HG03039 (cell line): ENCODE measurements at regions not wholly inside any gene's neighbourhood (a gene's known extent, or its start where the extent isn't known, plus 50 kb on each side); places are given as distances from the start of the nearest gene placed in this dataset.

Experiments used
- ATAC-seq: cut with Tn5 transposase; IDR thresholded peaks from one replicate; pipeline ENCODE4 v1.9.1; 2021; ENCODE audit warnings: mild to moderate bottlenecking, moderate library complexity; ENCODE audit not compliant: unreplicated experiment

DNA sequence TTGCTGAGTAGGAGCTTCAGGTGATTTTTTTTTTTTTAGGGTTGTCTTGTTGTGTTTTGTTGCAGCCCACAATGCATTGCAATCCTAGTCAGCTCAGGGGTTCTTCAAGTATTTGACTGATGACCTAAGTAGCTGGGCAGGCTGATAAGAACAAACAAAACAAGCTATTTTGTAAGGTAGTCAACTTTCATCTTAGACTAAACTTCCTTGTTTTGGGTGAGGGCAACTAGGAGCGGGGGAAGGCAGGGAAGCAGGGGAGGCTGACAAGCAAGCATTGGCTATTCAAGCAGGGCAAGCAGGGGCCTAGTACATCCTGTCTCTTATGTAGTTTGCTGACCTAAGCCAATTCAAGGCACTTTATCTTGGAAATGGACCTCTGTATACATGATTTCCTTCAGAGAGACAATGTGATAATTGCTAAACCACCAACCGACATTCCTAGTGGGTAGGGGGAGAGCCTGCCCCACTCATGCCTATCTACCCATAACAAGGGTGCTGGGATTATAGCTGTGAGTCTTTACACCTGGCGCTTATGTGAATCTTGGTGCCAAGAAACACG is 163.3 kb upstream of the PRKCQ start:
- ATAC-seq = no peak

DNA sequence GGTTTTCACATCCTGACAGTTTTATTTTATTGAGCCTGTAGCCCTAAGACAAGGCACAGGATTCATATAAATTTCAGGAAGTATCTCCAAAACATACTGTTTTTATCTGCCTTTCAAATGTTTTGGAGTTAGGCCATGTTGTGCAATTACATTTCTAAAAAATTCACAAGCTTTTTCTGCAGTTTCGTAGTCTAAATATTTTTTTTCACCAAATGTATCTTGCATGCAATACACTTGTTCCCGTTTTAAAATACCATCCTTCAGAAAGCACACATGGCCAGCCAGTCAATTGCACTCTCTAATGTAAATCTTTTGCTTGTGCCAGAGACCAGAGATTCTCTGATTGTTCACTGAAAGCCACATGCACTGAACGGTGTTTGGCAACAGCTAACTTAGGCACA is 161.5 kb upstream of the PRKCQ start:
- no peak for ATAC-seq

DNA sequence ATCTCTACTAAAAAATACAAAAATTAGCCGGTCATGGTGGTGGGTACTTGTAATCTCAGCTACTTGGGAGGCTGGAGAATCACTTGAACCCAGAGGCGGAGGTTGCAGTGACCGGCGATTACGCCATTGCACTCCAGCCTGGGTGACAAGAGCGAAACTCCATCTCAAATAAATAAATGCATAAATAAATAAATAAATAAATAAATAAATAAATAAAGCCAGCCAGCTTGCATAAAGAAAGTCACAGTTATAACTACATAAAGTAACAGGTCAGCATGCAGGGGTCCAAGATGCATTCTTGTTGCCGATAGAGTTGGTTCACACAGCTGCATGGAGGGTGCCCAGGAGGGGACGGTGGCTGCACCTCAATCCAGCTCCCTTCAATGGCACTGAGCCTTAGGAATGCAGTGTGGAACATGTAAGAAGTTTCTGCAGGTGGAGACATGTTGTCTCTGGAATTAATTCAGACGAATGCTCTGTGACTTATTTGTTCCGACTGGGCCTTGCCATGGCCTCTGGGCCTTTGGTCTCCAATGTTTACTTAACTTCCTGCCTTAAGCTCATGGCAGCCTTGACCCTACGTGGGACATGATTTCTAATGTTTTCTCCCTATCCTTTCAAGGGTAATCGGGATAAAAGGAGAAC is 159.6 kb upstream of the PRKCQ start:
- no peak for ATAC-seq

DNA sequence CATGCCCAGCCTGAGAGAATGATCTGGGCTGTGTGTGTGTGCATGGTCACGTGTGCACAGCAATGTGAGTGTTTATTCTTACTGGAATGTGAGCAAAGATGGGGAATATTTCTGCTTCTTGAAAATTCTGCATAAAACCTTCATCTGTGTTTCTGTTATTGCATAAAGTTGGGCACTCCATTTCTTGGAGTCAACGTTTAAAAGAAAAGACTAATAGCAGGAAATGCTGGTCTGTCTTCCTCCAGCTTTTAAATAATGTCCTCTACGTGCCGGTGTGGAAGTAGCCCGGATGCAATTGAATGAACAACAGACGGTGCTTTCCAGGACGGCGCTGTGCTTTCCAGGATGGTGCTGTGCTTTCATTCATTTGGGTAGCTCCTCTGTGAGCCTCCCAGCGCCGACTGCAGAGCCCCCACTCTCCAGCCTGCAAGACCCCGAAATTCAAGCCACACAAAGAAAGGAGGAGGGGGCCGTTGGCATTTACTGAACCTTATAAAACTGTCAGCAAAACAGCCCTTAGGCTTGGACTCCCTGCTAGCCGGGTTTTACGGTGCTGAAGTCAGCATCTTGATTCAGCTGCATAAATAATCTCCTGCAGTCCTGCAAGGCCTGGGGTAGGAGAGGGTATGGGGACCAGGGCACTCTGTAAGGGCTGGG is 158.2 kb upstream of the PRKCQ start:
- no peak for ATAC-seq

DNA sequence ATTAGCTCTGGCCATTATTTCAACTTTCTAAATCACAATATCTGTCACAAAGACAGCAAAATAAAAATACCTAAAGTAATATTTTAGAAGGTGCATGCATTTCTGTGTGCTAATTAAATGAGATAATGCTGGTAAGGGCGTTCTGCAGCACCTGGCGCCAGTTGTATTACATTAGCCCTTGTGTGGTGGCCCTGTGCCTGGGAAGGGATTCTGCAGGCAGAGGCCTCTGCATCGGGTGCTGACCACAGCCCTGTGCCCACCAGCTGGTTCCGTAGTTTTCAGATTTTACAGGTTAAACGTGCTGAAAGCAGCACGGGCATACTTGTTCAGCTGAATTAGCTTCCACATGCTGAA is 157.7 kb upstream of the PRKCQ start:
- no peak for ATAC-seq

DNA sequence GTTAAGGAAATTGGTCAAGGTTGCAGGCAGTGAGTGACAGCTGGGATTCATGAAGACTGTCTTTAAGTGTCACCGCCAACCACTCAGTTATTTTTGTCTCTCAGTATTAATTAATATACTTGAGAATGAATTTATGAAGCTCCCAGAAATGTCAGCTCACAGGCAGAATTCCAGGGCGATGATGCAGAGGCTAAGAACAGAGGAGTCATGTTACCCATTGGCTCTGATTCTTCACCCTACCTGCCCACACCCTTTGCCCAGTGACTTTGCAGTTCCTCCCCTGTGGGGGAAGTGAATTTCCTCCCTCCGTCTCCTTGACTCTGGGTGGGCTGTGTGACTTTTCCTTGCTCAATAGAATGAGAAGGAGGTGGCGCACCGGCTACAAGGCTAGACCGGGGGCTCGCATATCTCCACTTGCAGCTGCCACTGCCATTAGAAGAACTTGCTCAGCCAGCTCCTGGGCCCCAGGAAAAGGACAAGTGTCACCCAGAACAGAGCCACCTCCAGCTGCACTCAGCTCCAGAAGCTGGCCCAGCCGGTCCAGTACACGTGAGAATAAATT is 157.1 kb upstream of the PRKCQ start:
- no peak for ATAC-seq

DNA sequence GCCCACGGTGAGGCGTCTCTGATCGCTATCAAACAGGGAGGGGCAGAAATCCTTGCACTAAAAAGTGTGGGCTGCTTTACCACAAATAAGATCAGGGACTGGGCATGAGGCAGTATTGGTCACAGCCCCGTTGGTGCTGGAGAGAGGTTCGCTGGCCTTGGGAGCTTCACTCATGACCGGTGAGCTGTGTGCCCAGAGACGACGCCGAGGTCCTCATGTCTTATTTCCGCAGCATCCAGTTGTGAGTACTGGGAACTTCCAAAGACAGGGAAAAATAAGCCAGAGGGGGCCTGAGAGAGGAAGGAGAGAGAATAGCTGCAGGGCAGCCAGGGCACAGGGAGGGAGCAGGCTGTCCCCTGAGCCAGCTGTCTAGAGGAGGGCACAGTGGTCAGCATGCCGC is 154.2 kb upstream of the PRKCQ start:
- no peak for ATAC-seq

DNA sequence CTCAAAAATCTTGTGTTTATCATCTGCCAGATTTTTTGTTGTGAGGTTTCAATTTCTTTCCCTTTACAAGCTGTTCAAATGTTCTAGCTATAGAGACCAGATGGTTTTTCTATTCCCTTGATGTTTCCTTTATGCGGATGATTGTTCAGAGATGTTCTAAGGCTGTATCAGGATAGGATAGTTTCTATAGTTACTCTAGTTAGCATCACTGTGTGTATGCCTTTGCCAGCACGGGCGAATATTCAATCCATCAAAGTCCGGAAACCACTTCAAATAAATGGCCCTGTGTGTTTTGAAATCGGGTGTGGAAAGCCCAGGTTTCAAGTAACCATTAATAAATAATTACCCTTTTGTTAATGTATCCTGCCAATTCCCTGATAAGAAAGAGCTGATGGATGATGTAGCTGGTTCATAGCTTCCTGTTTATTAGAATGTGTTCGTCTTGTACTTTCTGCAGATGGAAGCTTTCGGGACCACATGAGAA is 149.8 kb upstream of the PRKCQ start:
- ATAC-seq = no peak

DNA sequence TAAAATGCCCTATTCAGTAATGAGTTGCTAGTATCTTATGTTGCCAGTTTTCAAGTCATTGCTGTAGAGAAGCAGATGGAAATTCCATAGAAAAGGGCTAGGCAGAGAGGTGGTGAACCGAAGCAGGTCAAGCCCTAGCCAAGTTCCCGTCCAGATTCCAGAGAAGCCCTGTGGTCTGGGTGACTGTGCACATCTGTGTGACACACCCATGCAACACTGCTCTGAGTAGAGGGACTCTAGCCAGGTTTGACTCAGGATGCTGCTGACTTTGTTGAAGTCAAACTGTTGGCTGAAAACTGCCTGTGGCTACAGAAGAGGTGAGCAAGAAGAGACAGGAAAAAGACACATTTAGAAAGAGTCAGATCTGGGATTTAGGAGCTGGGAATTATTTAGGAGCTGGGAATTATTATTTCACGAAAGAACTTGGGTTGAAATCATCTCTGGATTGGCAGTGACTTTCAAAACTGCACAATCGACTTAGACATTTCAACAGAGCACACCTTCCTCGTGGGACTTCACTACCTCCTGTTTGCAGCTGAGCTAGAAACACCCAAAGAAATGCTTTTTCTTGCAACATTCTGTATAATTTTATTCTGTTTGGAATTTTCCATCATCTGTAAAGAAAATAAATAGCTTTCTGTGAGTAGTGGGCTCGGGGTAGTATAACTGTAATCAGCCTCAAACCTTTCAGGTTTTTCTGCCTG is 149.1 kb upstream of the PRKCQ start:
- no peak for ATAC-seq

DNA sequence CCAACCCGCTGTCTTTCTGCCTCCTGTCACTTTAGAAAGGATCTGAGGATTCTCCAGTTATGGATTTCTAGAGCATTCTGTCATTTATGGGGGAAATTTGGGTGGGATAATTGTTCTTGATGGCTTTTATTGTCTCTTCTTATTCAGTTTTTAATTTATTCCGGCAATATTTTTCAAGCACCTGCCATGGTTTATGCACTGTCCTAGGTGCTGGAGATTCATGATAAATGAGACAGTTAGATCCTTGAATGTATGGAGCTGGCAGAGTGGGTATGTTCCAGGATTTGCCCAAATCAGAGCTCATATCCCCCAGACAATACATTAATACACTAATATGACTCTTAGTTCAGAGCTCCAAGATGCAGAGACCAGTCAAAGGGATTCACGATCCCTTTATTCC is 146.8 kb upstream of the PRKCQ start:
- ATAC-seq = no peak

DNA sequence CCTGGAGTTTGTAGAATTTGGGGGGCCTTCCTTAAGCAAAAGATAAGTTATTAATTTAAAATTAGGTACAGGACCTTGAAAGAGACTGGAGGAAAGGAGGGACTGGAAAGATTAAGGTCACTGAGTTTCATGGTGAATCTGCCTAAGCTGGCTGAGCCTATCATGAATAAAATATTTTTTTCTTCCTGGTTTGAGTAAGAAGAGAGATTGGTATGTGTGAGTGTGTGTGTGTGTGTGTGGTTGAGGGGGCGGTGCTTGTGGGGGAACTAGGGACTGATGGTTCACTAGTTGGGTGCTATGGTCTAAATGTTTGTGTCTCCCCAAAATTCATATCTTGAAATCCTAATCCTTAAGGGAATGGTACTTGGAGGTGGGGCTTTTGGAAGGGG is 142.5 kb upstream of the PRKCQ start:
- ATAC-seq = no peak

DNA sequence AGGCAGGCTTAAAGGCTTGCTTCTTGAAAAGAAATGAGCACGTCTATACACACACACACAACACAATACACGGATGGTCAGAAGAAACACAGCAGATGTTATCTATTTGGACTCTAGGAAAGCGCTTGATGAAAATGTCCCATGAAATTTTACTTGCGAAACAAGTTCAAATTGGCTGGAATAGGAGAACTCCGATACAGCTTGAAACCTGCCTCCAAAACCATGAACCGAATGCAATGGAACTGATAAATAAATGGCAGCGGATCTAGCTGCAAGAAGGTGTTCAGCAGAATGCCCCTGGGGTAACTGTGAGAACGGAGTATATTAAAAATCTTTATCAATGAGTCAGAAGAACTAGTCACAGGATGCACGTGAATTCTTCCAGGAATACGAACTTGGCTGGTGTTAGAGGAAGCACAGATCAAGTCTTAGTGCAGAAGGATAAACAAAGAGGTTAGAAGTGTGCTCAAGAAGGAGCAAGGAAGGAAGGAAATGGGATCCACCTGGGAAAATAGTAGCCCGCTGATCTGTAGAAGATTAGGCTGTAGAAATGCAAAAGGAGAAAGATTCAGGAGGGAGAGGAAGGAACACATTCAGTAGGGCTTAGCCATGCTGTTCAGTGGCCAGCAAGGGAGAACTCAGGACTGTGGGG is 142.0 kb upstream of the PRKCQ start:
- ATAC-seq = no peak

DNA sequence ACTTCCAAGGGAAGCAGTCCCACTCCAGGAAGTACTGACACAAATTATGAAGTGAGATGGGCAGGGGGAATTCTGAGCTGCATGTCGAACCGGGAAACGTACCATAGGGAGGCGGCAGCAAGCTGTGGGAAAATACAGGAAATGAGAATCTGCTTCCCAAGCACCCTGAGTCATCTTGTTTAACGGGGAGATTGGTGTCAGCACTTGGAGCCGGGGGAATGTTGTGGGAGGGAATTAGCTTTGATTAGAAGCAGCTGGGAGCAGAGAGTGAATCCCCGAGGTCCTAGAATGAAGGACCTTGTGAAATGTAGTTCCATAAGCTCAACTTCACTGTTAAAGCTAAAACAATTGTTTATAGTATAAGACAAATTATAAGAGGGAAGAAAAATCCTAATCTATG is 141.4 kb upstream of the PRKCQ start:
- ATAC-seq = no peak

DNA sequence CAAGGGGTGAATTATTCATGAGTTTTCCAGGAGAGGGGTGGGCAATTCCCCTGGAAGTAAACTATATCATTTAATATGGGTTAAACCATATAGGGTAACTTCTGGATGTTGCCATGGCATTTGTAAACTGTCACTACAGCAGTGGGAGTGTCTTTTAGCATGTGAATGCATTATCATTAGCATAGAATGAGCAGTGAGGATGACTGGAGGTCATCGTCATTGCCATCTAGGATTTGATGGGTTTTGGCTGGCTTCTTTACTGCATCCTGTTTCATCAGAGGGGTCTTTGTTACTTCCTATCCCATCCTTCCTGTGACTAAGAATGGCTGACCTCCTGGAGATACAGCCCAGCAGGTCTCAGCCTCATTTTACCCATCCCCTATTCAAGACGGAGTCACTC is 139.5 kb upstream of the PRKCQ start:
- ATAC-seq = no peak

DNA sequence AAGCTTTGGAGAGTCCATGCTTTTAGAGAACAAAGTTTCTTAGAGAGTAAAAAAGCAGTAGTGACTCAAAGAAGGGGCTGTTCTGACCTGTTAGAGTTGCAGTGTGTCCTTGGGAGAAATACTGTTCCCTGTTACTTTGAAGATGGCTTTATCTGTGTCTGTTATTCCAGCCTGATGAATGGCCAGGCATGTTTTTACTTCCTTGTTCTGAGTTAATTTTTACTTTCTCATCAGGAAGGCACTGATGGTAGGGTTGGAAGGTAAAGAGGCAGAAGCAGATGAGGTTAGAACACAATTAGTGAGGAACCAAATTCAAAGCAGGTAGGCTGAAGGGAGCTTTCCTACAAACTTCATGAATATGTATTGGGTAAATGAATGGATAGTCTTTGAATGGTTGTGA is 138.5 kb upstream of the PRKCQ start:
- no peak for ATAC-seq

DNA sequence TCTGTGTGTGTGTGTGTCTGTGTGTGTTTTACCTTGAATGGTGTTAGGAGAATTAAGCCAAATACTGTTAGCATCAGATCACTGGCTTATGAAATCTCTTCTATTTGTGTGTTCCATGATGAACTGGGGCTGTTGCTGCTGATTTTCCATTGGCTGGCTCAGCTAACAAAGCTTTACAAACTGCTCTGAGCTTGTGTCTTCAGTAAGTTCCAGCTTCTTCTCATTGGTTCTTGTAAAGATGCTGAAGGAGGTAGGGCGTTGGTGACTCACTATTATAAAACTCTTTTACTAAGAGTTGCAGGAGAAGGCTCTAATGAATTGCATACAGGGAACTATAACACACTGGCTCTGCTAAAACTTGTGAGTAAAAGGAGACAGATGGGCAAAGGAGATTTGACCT is 136.4 kb upstream of the PRKCQ start:
- no peak for ATAC-seq

DNA sequence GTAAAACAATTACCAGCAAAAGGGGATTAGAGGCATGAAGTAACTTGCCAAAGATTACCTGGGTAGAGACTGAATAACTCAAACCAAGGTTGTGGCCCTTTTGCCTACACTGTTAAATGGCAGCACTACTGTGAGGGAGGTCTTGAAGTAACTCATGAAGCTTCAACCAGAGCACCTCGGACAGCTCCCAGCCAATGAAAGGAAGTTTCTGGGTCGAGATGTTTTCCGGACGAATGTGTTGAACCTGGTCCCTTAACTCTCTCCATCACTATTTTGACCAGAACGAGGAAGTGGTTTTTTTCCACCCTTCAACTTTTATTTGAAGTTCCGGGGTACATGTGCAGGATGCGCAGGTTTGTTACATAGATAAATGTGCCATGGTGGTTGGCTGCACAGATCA is 133.6 kb upstream of the PRKCQ start:
- no peak for ATAC-seq

DNA sequence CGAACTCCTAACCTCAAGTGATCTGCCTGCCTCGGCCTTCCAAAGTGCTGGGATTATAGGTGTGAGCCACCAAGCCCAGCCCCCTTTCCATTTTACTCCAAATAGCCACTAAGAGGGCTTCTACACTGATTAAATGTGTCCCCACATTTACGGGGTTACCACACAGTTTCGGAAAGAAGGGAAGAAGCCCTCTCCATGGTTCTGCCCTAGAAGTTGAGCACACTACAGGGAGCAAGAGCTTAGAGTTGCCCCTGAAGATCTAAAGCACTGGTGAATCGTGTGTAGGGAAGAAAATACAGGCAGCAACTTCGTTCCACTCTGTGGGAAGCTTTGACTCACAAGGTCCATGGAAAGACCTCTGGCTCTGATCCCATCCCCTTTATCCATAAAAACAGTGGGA is 133.0 kb upstream of the PRKCQ start:
- ATAC-seq = no peak

DNA sequence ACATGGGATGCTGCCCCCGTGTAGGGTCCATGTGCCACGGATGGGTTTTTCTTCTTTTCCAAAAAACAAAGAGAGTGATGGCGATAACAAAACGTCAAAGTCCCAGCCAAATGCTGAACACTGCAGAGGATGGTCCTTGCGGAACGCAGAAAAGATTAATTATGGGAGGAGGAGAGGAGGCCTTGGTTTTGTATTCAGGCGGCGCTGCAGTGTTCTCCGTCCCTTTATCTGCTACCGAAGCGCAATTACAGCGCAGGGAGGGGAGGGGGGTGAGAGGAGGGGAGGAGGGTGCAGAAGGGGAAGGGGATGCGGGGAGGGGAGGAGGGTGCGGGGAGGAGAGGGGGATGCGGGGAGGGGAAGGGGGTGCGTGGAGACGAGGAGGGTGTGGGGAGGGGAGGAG is 131.8 kb upstream of the PRKCQ start:
- no peak for ATAC-seq

DNA sequence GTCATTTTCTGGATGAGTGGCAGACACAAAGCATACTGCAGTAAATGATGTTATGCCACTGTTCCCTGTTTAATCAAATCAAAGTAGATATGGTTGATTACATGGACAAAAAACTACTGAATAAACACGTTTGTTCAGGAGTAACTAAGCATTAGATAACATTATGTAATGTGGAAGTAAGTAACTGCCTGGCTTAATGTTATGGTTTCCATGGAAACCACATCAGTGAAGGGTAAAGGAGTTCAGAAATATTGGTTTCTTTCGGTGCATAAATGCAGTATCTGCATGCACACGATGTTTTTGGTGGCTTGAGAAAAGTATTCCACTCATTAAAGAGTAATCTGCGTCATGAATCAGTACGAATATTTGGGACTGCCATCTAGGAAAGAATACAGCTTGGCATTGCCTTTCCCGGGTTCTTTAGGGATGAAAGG is 131.3 kb upstream of the PRKCQ start:
- ATAC-seq = no peak

DNA sequence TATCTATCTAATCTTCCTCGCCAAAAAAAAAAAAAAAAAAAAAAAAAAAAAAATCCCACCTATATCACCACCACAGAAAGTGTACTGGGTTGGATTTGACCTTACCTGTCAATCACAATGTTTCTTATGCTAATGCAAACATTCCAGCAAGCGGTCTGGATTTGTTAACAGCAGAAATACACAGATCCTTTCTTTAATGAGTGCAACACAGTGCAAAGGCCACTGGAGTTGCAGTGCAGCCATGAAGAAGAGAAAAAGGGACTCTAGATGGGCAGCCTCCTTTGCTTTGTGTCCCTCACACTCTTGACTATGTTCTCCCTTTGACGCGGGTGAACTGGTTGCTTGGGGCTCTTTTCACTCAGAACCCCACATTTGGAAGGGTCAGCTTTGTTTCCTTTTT is 127.3 kb upstream of the PRKCQ start:
- no peak for ATAC-seq
